ENCODE measurements at regions not wholly inside any gene's neighbourhood (a gene's known extent, or its start where the extent isn't known, plus 50 kb on each side); places are given as distances from the start of the nearest gene placed in this dataset.

DNA sequence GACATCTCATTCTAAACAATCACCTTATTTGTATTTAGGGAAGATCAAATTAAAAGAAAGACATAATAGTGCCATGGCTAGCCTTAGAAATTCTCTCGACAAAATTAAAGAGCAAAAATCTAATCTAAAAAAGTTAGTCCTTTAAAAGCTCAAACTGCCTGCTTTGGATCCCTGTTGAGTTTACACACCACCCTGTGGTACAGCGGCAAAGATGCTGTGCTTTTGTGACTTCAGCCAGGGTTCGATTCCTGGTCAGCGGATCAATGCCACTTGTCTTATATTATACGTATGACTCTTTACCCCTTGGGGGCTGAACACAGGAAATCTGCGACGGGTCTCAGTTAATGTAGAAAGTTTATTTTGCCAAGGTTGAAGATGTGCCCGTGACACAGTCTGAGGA, 51.3 kb upstream of the VOPP1 start:
- POLR2A ChIA-PET = interaction anchor here (0.8 kb wide), 1 partner anchor 403 kb away, joined by 3 read pairs; no protein-coding TSS in a partner anchor
- H3K4me1 Mint-ChIP-seq (ENCODE audit: insufficient read depth, unreplicated experiment) = no peaks in the 10 kb centered on the region
- H3K9me3 Mint-ChIP-seq (ENCODE audit: unreplicated experiment) = peaks cover under 1% of the 10 kb centered on the region
- TF ChIP-seq, protein P1, sequence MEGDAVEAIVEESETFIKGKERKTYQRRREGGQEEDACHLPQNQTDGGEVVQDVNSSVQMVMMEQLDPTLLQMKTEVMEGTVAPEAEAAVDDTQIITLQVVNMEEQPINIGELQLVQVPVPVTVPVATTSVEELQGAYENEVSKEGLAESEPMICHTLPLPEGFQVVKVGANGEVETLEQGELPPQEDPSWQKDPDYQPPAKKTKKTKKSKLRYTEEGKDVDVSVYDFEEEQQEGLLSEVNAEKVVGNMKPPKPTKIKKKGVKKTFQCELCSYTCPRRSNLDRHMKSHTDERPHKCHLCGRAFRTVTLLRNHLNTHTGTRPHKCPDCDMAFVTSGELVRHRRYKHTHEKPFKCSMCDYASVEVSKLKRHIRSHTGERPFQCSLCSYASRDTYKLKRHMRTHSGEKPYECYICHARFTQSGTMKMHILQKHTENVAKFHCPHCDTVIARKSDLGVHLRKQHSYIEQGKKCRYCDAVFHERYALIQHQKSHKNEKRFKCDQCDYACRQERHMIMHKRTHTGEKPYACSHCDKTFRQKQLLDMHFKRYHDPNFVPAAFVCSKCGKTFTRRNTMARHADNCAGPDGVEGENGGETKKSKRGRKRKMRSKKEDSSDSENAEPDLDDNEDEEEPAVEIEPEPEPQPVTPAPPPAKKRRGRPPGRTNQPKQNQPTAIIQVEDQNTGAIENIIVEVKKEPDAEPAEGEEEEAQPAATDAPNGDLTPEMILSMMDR (IDR thresholded peaks at IDR 0.05; ENCODE audit: unreplicated experiment) = no peak
- no TSS peak for BruUV-seq (replicated peaks)
- CTCF ChIA-PET = no interaction called here
- intact Hi-C loops (cut with micrococcal nuclease) = no loop called here
- DNase-seq (ENCODE audit: unreplicated experiment) = no peak
- no peaks in the 10 kb centered on the region for H3K27me3 Mint-ChIP-seq (ENCODE audit: insufficient read depth, unreplicated experiment)
- no peak overlapping the region for H3K4me3 Mint-ChIP-seq (ENCODE audit: unreplicated experiment)
- no peaks in the 10 kb centered on the region for H3K36me3 Mint-ChIP-seq (ENCODE audit: insufficient read depth, unreplicated experiment)
- H3K27ac Mint-ChIP-seq (ENCODE audit: low read depth, unreplicated experiment) = no peak overlapping the region

DNA sequence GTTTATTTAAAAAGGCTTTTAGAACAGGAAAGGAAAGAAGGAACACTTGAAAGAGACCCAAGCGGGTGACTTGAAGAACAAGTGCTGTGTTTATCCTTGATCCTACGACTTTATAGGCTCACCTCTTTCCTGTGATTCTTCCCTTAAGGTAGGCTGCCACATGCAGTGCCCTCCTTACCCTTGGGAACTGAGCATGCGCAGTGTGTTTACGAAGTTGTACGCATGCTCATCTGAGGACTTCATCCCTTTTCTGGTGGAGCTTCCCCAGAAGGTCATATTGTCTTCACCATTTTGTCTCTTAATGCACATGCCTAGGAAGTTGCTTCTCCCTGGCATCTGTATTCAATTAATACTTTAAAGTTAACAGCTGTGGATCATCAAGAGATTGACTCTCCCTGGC, 49.9 kb upstream of the VOPP1 start:
- CTCF ChIA-PET = interaction anchor here (1.0 kb wide), 1 partner anchor 342 kb away, joined by 3 read pairs; no protein-coding TSS in a partner anchor
- Mint-ChIP-seq H3K4me1 (ENCODE audit: insufficient read depth, unreplicated experiment) (no peaks in the 10 kb centered on the region), H3K9me3 (ENCODE audit: unreplicated experiment) (peaks cover 7% of the 10 kb centered on the region), H3K4me3 (ENCODE audit: unreplicated experiment) (no peak overlapping the region), H3K36me3 (ENCODE audit: insufficient read depth, unreplicated experiment) (no peaks in the 10 kb centered on the region), H3K27me3 (ENCODE audit: insufficient read depth, unreplicated experiment) (no peaks in the 10 kb centered on the region), H3K27ac (ENCODE audit: low read depth, unreplicated experiment) (no peak overlapping the region)
- no peak for DNase-seq (ENCODE audit: unreplicated experiment)
- intact Hi-C loops (cut with micrococcal nuclease) = no loop called here
- POLR2A ChIA-PET = no interaction called here
- TF ChIP-seq, protein P1 (IDR thresholded peaks at IDR 0.05; ENCODE audit: unreplicated experiment) = no peak
- no TSS peak for BruUV-seq (replicated peaks)

Data from MCF 10A (cell line).